Thyroid gland (tissue), 4 donors: ENCODE measurements at regions not wholly inside any gene's neighbourhood (a gene's known extent, or its start where the extent isn't known, plus 50 kb on each side); places are given as distances from the start of the nearest gene placed in this dataset.

Experiments
- DNase-seq, 2 donors: peaks; one replicate each; pipeline ENCODE4 v3.0.0-alpha.2; 2019
- H3K27ac ChIP-seq, 3 donors: fragments of 200-600 bp; sonication (generic); 1 replicate in 2 of 3; 2 replicates in 1 of 3; pipeline ENCODE4 v1.5.1; 2016 to 2019; ENCODE audit warnings: mild to moderate bottlenecking in 1 of 3, moderate library complexity in 1 of 3
- H3K27me3 ChIP-seq: fragments of 200-600 bp; sonication (generic); one replicate; pipeline ENCODE4 v1.5.1; 2019
- H3K36me3 ChIP-seq, 2 donors: fragments of 200-600 bp; sonication (generic); one replicate each; pipeline ENCODE4 v1.5.1; 2016 to 2019
- H3K4me1 ChIP-seq, 2 donors: fragments of 200-600 bp; sonication (generic); one replicate each; pipeline ENCODE4 v1.5.1; 2017 to 2019
- H3K4me3 ChIP-seq, 3 donors: fragments of 200-600 bp; sonication (generic); replicated peaks in 1 of 3; 1 replicate in 2 of 3; 2 replicates in 1 of 3; pipeline ENCODE4 v1.5.1; 2016; ENCODE audit warnings: mild to moderate bottlenecking in 1 of 3
- H3K9me3 ChIP-seq: fragments of 200-600 bp; sonication (generic); one replicate; pipeline ENCODE4 v1.5.1; 2017
- CTCF ChIP-seq, 6 experiments: fragments of 200-600 bp in 3 of 6; fragments of 450-650 bp in 3 of 6; sonication (generic) in 3 of 6; IDR thresholded peaks; one replicate each; pipeline ENCODE4 v1.5.1; 2016 to 2019; ENCODE audit warnings: antibody characterized with exemption in 6 of 6, mild to moderate bottlenecking in 2 of 6, inconsistent platforms in 1 of 6, moderate library complexity in 1 of 6
- POLR2A ChIP-seq, 2 donors: fragments of 450-650 bp; IDR thresholded peaks; one replicate each; pipeline ENCODE4 v1.6.1; 2017; ENCODE audit warnings: antibody characterized with exemption in 2 of 2, mild to moderate bottlenecking in 2 of 2, moderate library complexity in 1 of 2
- WGBS, 2 donors: methylation state at CpG; one replicate each; pipeline ENCODE4 v1.1.5; 2017; 5-methylcytosine and 5-hydroxymethylcytosine counted together
- intact Hi-C: fragments of 100-400 bp; cut with DNase I; formaldehyde crosslinking; loops from one replicate; pipeline ENCODE4 v1.15.1; 2023

- H3K27me3 ChIP-seq: no peaks in the 10 kb centered on the region
- intact Hi-C loops: loop anchor here (5.0 kb wide), 1 partner anchor 270 kb away; no protein-coding TSS in a partner anchor
- no peak overlapping the region for H3K4me3 ChIP-seq
- H3K27ac ChIP-seq: no peak overlapping the region
- TF ChIP-seq CTCF (IDR thresholded peaks at IDR 0.05): no peak
- TF ChIP-seq POLR2A (IDR thresholded peaks at IDR 0.05): no peak
- no peaks in the 10 kb centered on the region for H3K4me1 ChIP-seq
- no peaks in the 10 kb centered on the region for H3K9me3 ChIP-seq
- no peaks in the 10 kb centered on the region for H3K36me3 ChIP-seq
- DNase-seq: no peak
Measured at GRCh38 chr3:146331967-146332366, 81.1 kb upstream of the PLSCR4 start.

DNA sequence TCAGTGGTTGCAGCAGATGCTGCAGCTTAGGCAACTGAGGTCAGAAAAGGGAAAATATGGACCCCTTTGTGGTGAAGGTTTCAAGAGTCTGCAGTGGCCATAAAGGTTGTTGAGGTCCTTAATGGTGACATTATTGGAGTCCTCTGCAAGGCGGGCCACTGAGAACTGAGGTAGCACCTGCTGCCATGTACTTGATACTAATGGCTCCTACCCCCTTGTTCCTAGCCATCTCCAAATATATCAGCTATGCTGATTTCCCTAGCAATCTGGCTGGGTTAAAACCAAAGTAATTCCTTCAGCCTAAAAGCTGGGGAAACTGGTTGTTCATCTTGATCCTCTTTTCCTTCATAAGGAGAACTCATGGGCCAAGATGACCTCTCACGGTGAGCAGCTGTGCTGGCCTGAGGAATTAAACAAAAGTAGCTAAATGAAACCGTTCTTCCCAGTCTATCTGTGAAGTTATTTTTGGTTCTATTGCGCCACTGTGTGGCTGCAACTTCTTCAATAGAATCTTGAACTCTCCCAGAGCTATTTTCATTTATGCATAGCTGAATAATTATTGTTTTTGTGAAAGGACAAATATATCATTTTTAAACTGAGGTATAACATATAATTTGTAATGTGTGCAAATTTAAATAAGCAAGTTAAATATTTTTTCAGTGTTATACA lies 76.1 kb upstream of the PLSCR4 start:
- TF ChIP-seq POLR2A (IDR thresholded peaks at IDR 0.05): no peak
- peak; percentile 16 to 84 (median 60) for TF ChIP-seq CTCF (IDR thresholded peaks at IDR 0.05)
- Histone ChIP-seq H3K27me3 (no peaks in the 10 kb centered on the region), H3K9me3 (no peaks in the 10 kb centered on the region), H3K36me3 (no peaks in the 10 kb centered on the region), H3K27ac (no peak overlapping the region), H3K4me1 (no peaks in the 10 kb centered on the region), H3K4me3 (no peak overlapping the region)
- DNase-seq: peak; percentile 41 to 49
- 33 to 40% methylated on average over 4 of the region's 4 CpGs for WGBS, 2 donors
- intact Hi-C loops: loop anchor here (2.0 kb wide), 1 partner anchor 108 kb away; no protein-coding TSS in a partner anchor

GRCh38 chr3:146325170-146325569 lies 74.3 kb upstream of the PLSCR4 start:
- Histone ChIP-seq H3K4me1 (no peaks in the 10 kb centered on the region), H3K27me3 (no peaks in the 10 kb centered on the region), H3K9me3 (no peaks in the 10 kb centered on the region), H3K36me3 (no peaks in the 10 kb centered on the region), H3K27ac (no peak overlapping the region), H3K4me3 (no peak overlapping the region)
- intact Hi-C loops: no loop called here
- TF ChIP-seq POLR2A (IDR thresholded peaks at IDR 0.05): no peak
- no peak for TF ChIP-seq CTCF (IDR thresholded peaks at IDR 0.05)
- DNase-seq: no peak

- Histone ChIP-seq H3K36me3 (no peaks in the 10 kb centered on the region), H3K4me3 (no peak overlapping the region), H3K4me1 (no peaks in the 10 kb centered on the region), H3K27ac (no peak overlapping the region), H3K27me3 (no peaks in the 10 kb centered on the region), H3K9me3 (no peaks in the 10 kb centered on the region)
- no peak for DNase-seq
- TF ChIP-seq CTCF (IDR thresholded peaks at IDR 0.05): no peak
- 88 to 89% methylated on average over 2 of the region's 2 CpGs for WGBS, 2 donors
- intact Hi-C loops: no loop called here
Measured at GRCh38 chr3:146322216-146322817, 71.4 kb upstream of the PLSCR4 start.

DNA sequence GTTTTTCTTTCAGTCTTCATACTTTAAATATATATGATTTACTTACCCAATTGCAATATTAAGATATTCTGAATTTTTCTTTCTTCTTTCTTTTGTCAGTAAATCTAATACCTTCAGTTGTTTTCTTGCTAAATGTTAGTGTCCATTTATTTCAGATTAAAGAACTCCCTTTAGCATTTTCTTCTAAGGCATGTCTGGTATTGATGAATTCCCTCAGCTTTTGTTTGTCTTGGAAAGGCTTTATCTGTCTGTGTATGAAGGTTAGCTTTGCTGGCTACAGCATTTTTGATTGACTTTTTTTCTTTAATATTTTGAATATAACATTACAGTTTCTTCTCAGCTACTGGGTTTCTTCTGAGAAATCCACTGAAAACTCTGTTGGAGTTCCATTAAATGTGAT lies 64.0 kb upstream of the PLSCR4 start:
- TF ChIP-seq CTCF (IDR thresholded peaks at IDR 0.05): no peak
- no peak for TF ChIP-seq POLR2A (IDR thresholded peaks at IDR 0.05)
- intact Hi-C loops: no loop called here

More for the DNA sequence above, 64.0 kb upstream of the PLSCR4 start:
- Histone ChIP-seq H3K9me3 (no peaks in the 10 kb centered on the region), H3K27ac (no peak overlapping the region), H3K4me3 (no peak overlapping the region), H3K4me1 (no peaks in the 10 kb centered on the region), H3K36me3 (no peaks in the 10 kb centered on the region), H3K27me3 (no peaks in the 10 kb centered on the region)
- DNase-seq: no peak
